ENCODE measurements at regions not wholly inside any gene's neighbourhood (a gene's known extent, or its start where the extent isn't known, plus 50 kb on each side); places are given as distances from the start of the nearest gene placed in this dataset.

DNA sequence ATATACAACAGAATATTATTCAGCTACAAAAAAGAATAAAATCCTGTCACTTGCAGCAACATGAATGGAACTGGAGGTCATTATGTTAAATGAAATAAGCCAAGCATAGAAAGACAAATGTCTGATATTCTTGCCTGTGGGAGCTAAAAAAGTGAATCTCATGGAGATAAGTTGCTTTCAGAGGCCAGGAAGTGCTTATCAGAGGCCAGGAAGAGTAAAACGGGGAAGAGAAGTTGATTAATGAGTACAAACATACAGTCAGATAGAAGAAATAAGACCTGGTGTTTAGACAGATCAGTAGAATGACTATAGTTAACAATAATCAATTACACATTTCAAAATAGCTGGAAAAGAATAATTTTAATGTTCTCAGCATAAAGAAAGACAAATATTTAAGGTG, 54.4 kb upstream of the CPHXL start:
- DNase-seq, result no peak
- Mint-ChIP-seq H3K27me3 (ENCODE audit: insufficient read depth) (peaks cover 3% of the 10 kb centered on the region), H3K4me1 (ENCODE audit: low read depth) (no peaks in the 10 kb centered on the region), H3K4me3 (no peak overlapping the region), H3K9me3 (no peaks in the 10 kb centered on the region), H3K27ac (no peak overlapping the region), H3K36me3 (ENCODE audit: low read depth) (no peaks in the 10 kb centered on the region)
- TF ChIP-seq, protein P1, sequence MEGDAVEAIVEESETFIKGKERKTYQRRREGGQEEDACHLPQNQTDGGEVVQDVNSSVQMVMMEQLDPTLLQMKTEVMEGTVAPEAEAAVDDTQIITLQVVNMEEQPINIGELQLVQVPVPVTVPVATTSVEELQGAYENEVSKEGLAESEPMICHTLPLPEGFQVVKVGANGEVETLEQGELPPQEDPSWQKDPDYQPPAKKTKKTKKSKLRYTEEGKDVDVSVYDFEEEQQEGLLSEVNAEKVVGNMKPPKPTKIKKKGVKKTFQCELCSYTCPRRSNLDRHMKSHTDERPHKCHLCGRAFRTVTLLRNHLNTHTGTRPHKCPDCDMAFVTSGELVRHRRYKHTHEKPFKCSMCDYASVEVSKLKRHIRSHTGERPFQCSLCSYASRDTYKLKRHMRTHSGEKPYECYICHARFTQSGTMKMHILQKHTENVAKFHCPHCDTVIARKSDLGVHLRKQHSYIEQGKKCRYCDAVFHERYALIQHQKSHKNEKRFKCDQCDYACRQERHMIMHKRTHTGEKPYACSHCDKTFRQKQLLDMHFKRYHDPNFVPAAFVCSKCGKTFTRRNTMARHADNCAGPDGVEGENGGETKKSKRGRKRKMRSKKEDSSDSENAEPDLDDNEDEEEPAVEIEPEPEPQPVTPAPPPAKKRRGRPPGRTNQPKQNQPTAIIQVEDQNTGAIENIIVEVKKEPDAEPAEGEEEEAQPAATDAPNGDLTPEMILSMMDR (IDR thresholded peaks at IDR 0.05), result no peak

DNA sequence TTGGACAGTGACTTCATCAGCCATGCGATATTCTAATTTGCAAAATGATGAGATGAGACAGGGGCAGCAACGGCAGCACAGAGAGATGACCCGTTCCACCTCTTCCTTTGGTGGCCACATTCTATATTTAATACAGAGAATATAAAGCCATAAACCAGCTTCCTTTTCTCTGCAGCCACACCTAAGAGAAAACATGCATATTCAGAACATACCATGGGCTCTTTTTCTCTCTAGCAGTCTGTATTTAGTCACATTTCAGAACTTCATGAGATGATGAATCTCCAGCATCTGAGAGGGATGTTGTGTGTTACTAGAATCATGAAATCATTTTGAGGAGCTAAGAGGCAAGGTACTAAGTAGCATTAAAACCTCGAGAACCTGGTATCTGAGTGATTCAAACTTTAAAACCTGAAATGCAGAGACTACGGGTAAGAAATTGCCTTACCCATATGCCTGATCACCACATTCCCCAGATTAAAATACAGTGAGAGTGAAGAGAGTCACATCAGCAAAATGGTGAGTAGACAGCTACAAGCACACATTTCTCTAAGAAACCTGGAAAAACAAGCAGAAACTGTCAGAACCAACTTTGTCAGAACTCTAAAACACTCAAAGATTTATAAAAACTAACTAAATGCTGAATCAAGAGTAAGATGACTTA, 55.5 kb upstream of the CPHXL start:
- no peak for DNase-seq
- Mint-ChIP-seq H3K27me3 (ENCODE audit: insufficient read depth) (peaks cover 3% of the 10 kb centered on the region), H3K4me3 (no peak overlapping the region), H3K4me1 (ENCODE audit: low read depth) (no peaks in the 10 kb centered on the region), H3K9me3 (no peaks in the 10 kb centered on the region), H3K27ac (no peak overlapping the region), H3K36me3 (ENCODE audit: low read depth) (no peaks in the 10 kb centered on the region)
- TF ChIP-seq, protein P1 (IDR thresholded peaks at IDR 0.05), result no peak

DNA sequence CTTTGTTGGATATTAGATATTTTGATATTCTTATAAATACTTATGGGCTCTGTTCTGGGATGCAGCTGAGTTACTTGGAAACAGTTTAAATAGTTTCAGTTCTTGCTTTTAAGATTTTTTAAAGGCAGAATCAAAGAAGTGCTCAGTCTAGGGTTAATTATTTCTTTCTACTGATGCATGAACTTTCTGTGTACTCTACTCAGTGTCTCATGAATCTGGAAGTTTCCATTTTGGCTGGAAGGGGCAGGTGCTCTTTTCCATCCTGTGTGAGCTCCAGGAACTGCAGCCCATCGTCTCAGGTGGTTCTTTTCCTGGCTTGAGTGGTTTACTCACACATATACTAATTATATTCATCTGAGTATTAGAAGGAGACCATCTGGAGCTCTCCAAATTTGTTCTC, 61.1 kb upstream of the CPHXL start:
- Mint-ChIP-seq H3K36me3 (ENCODE audit: low read depth) (no peaks in the 10 kb centered on the region), H3K27me3 (ENCODE audit: insufficient read depth) (peaks cover 1% of the 10 kb centered on the region; the same call in 1 of the 2 replicates), H3K9me3 (no peaks in the 10 kb centered on the region), H3K27ac (no peak overlapping the region), H3K4me3 (no peak overlapping the region), H3K4me1 (ENCODE audit: low read depth) (no peaks in the 10 kb centered on the region)
- TF ChIP-seq, protein P1 (IDR thresholded peaks at IDR 0.05), result no peak
- DNase-seq, result no peak

DNA sequence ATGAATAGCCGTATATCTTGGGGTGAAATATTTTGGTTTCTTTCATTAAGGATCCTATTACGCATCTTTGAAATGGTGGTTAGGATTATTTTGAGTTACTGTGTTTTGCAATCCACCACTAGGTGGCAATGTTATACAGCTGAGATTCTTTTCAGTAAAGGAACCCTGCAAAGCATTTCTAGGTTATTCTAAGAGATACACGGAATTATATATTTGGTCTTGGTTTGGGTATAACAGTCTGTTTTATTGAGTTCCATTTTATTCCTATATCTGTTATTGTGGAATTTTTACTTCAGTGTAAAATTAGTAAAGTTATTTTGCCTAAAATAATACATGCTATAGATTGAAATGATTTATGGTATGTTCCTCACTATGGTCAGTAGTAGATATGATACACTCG, 62.9 kb upstream of the CPHXL start:
- no peaks in the 10 kb centered on the region for H3K36me3 Mint-ChIP-seq (ENCODE audit: low read depth)
- peaks cover 1% of the 10 kb centered on the region; the same call in 1 of the 2 replicates for H3K27me3 Mint-ChIP-seq (ENCODE audit: insufficient read depth)
- H3K9me3 Mint-ChIP-seq, result no peaks in the 10 kb centered on the region
- no peak overlapping the region for H3K4me3 Mint-ChIP-seq
- peak; percentile 48 for DNase-seq
- no peak overlapping the region for H3K27ac Mint-ChIP-seq
- no peaks in the 10 kb centered on the region for H3K4me1 Mint-ChIP-seq (ENCODE audit: low read depth)
- TF ChIP-seq, protein P1 (IDR thresholded peaks at IDR 0.05), result peak; percentile 96

DNA sequence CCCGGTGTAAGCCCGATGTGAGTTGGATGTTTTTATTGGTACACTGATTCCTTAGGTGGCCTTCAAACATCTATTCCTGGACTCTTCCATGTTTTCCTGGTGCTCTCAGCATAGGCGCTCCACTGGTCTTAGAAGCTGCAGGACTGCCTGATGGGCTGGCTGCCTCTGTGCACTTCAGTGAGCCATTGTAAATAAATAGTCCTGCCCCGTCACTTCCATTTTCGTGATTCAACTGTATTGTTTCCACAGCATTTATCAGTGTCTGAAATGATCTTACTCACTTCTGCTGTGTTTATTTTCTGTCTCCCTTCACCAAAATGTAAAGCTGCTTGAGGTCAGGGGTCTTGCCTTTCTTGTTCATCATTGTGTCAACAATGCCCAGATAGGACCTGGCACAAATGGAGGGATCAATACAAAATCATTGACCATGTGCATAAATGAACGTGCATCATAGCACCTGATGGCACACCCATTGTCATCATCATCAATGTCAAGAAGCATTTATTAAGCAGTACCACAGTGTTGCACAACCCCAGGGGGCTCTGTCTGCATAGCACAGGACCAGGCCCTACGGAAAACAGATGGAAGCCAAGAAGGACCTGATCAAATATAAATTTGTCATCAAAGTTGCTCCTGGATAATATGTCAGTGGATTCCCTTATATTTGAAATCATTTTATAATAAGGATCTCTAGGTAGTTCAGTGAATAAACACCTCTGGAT, 66.6 kb upstream of the CPHXL start:
- H3K27ac Mint-ChIP-seq, result no peak overlapping the region
- TF ChIP-seq, protein P1 (IDR thresholded peaks at IDR 0.05), result no peak
- no peak for DNase-seq
- H3K9me3 Mint-ChIP-seq, result no peaks in the 10 kb centered on the region
- no peak overlapping the region for H3K4me3 Mint-ChIP-seq
- H3K27me3 Mint-ChIP-seq (ENCODE audit: insufficient read depth), result no peaks in the 10 kb centered on the region; the same call in none of the 2 replicates
- no peaks in the 10 kb centered on the region for H3K4me1 Mint-ChIP-seq (ENCODE audit: low read depth)
- no peaks in the 10 kb centered on the region for H3K36me3 Mint-ChIP-seq (ENCODE audit: low read depth)

Data from HFFc6 (cell line).